Lower leg skin (tissue), 3 donors: ENCODE measurements at regions not wholly inside any gene's neighbourhood (a gene's known extent, or its start where the extent isn't known, plus 50 kb on each side); places are given as distances from the start of the nearest gene placed in this dataset.

ENCODE experiments used
- POLR2A ChIP-seq, 2 donors: fragments of 450-650 bp; IDR thresholded peaks; one replicate each; pipeline ENCODE4 v1.6.1; 2016 to 2017; ENCODE audit warnings: antibody characterized with exemption in 2 of 2, mild to moderate bottlenecking in 1 of 2, moderate library complexity in 1 of 2
- TF ChIP-seq, protein P1 (sequence below), 3 donors: fragments of 450-650 bp; IDR thresholded peaks; one replicate each; pipeline ENCODE4 v1.5.1; 2016; ENCODE audit warnings: antibody characterized with exemption in 3 of 3, mild to moderate bottlenecking in 3 of 3, moderate library complexity in 2 of 3

- TF ChIP-seq, protein P1, sequence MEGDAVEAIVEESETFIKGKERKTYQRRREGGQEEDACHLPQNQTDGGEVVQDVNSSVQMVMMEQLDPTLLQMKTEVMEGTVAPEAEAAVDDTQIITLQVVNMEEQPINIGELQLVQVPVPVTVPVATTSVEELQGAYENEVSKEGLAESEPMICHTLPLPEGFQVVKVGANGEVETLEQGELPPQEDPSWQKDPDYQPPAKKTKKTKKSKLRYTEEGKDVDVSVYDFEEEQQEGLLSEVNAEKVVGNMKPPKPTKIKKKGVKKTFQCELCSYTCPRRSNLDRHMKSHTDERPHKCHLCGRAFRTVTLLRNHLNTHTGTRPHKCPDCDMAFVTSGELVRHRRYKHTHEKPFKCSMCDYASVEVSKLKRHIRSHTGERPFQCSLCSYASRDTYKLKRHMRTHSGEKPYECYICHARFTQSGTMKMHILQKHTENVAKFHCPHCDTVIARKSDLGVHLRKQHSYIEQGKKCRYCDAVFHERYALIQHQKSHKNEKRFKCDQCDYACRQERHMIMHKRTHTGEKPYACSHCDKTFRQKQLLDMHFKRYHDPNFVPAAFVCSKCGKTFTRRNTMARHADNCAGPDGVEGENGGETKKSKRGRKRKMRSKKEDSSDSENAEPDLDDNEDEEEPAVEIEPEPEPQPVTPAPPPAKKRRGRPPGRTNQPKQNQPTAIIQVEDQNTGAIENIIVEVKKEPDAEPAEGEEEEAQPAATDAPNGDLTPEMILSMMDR (IDR thresholded peaks at IDR 0.05), result no peak
- no peak for TF ChIP-seq POLR2A (IDR thresholded peaks at IDR 0.05)
Measured at GRCh38 chr5:173771121-173771724, 116.9 kb upstream of the CPEB4 start.
